OCI-LY7 (cell line): ENCODE measurements at regions not wholly inside any gene's neighbourhood (a gene's known extent, or its start where the extent isn't known, plus 50 kb on each side); places are given as distances from the start of the nearest gene placed in this dataset.

ENCODE experiments used
- BruUV-seq: library from RNA; stranded (reverse); fragments of 400-500 nt; replicated peaks from 2 replicates; lab custom pipeline; 2021; lab: Mats Ljungman, UMichigan
- CTCF ChIA-PET: fragments of 300-600 bp; sonication (Branson Sonifier 250); formaldehyde crosslinking; loops from one replicate; lab custom pipeline; 2022; ENCODE audit warnings: antibody characterized with exemption; ENCODE audit not compliant: unreplicated experiment; lab: Charles Lee
- POLR2A ChIA-PET: fragments of 300-600 bp; sonication (Branson Sonifier 250); formaldehyde crosslinking; loops from one replicate; lab custom pipeline; 2022; ENCODE audit warnings: antibody characterized with exemption; lab: Charles Lee
- DNase-seq: peaks from one replicate; pipeline ENCODE4 v3.0.0-alpha.2; 2015; ENCODE audit warnings: low spot score
- H2AFZ ChIP-seq: fragments of 200-600 bp; sonication (generic), shearing (Covaris generic); 2 replicates; pipeline ENCODE4 v1.6.1; 2014; ENCODE audit warnings: mild to moderate bottlenecking, antibody characterized with exemption, low read length, moderate library complexity
- H3K27ac ChIP-seq: fragments of 200-600 bp; sonication (generic); 2 replicates; pipeline ENCODE4 v1.5.1; 2014; ENCODE audit warnings: mixed run types, low read depth, mild to moderate bottlenecking, moderate library complexity, low read length, inconsistent platforms; ENCODE audit not compliant: poor library complexity, severe bottlenecking
- H3K36me3 ChIP-seq: fragments of 200-600 bp; sonication (generic); 2 replicates; pipeline ENCODE4 v1.6.1; 2014; ENCODE audit warnings: mild to moderate bottlenecking, antibody characterized with exemption, low read length, moderate library complexity, mixed read lengths; ENCODE audit not compliant: insufficient read depth
- H3K4me1 ChIP-seq: fragments of 200-600 bp; sonication (generic); 2 replicates; pipeline ENCODE4 v1.5.1; 2014; ENCODE audit warnings: mild to moderate bottlenecking, low read length; ENCODE audit not compliant: insufficient read depth, poor library complexity, severe bottlenecking
- H3K4me2 ChIP-seq: fragments of 200-600 bp; sonication (generic); 2 replicates; pipeline ENCODE4 v1.6.1; 2014; ENCODE audit warnings: mild to moderate bottlenecking, low read length
- H3K4me3 ChIP-seq: fragments of 200-600 bp; sonication (generic); 2 replicates; pipeline ENCODE4 v1.5.1; 2014; ENCODE audit warnings: mild to moderate bottlenecking, low read depth, low read length; ENCODE audit not compliant: poor library complexity, severe bottlenecking
- H3K79me2 ChIP-seq: fragments of 200-600 bp; sonication (generic); 2 replicates; pipeline ENCODE4 v1.6.1; 2016; ENCODE audit warnings: low read depth, mild to moderate bottlenecking, low read length, moderate library complexity, mixed read lengths; ENCODE audit not compliant: insufficient read depth
- H3K9me2 ChIP-seq: fragments of 200-600 bp; sonication (generic); 2 replicates; pipeline ENCODE4 v1.6.1; 2016; ENCODE audit warnings: mild to moderate bottlenecking, low read length, mixed read lengths; ENCODE audit not compliant: insufficient read depth
- H3K9me3 ChIP-seq: fragments of 200-600 bp; sonication (generic); 2 replicates; pipeline ENCODE4 v1.6.1; 2014; ENCODE audit warnings: mild to moderate bottlenecking, mixed run types, low read length, mixed read lengths
- H4K20me1 ChIP-seq: fragments of 200-600 bp; sonication (generic); 2 replicates; pipeline ENCODE4 v1.6.1; 2014; ENCODE audit warnings: mild to moderate bottlenecking, antibody characterized with exemption, low read length, moderate library complexity, mixed read lengths; ENCODE audit not compliant: insufficient read depth
- CTCF ChIP-seq: fragments of 200-600 bp; sonication (generic); conservative IDR thresholded peaks from 2 replicates; pipeline ENCODE4 v1.5.1; 2014; ENCODE audit warnings: mild to moderate bottlenecking, antibody characterized with exemption, low read length, moderate library complexity, mixed read lengths
- EZH2phosphoT487 ChIP-seq: fragments of 200-600 bp; sonication (generic); IDR thresholded peaks from 2 replicates; pipeline ENCODE4 v1.6.1; 2018; ENCODE audit warnings: low read depth, borderline replicate concordance, mild to moderate bottlenecking, mixed run types, antibody characterized with exemption, low read length, moderate library complexity, mixed read lengths
- intact Hi-C: fragments of 100-400 bp; cut with micrococcal nuclease; formaldehyde crosslinking; loops from one replicate; pipeline ENCODE4 v1.10.0; 2022; ENCODE audit not compliant: unreplicated experiment

DNA sequence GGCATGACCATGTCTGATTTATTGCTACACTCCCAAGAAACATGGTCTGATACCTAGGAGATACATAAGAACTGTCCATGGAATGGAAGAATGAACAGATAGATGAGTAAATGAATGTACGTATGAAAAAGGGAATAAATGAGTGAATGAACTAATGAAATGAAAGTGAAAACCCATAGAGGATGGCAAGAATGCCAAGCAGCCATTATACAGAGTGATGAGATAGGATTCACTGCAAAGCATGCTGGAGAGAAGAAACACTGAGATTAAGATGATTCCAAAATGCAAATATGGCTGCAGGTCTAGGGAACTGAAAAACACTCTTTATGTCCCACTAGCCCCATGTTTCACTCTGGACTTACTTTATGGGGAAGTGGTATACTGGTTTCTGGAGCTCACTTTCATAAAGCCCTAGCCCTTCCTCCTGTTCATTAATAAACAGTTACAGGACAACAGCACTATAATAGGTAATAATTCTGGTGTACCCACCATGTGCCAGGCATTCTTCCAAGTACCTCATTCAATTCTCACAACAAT, 170.3 kb upstream of the RAD23B start:
- TF ChIP-seq EZH2phosphoT487, result no peak
- no peak for TF ChIP-seq CTCF

GRCh38 chr9:107118863-107119624, 164.0 kb upstream of the RAD23B start:
- BruUV-seq, result no TSS peak
- H3K4me1 ChIP-seq, result no peaks in the 10 kb centered on the region
- DNase-seq, result no peak
- ChIA-PET POLR2A (interaction anchor here (0.5 to 1.0 kb wide), 2 partner anchors 63 to 484 kb away, joined by 3 read pairs; no protein-coding TSS in a partner anchor), CTCF (no interaction called here)
- H3K4me2 ChIP-seq, result no peak overlapping the region
- no peaks in the 10 kb centered on the region for H4K20me1 ChIP-seq
- no peaks in the 10 kb centered on the region for H3K9me3 ChIP-seq
- no peaks in the 10 kb centered on the region for H3K36me3 ChIP-seq
- no peaks in the 10 kb centered on the region for H3K79me2 ChIP-seq
- no peak overlapping the region for H3K4me3 ChIP-seq
- intact Hi-C loops, result no loop called here
- H2AFZ ChIP-seq, result no peak overlapping the region
- H3K27ac ChIP-seq, result no peak overlapping the region
- TF ChIP-seq EZH2phosphoT487 (no peak), CTCF (no peak)
- H3K9me2 ChIP-seq, result no peaks in the 10 kb centered on the region

More for the DNA sequence above, 170.3 kb upstream of the RAD23B start:
- DNase-seq, result no peak
- POLR2A ChIA-PET, result no interaction called here
- Histone ChIP-seq H3K4me2 (no peak overlapping the region), H3K79me2 (no peaks in the 10 kb centered on the region), H3K27ac (no peak overlapping the region), H3K9me3 (no peaks in the 10 kb centered on the region), H4K20me1 (no peaks in the 10 kb centered on the region), H3K4me1 (no peaks in the 10 kb centered on the region), H3K36me3 (no peaks in the 10 kb centered on the region), H2AFZ (no peak overlapping the region), H3K4me3 (no peak overlapping the region), H3K9me2 (no peaks in the 10 kb centered on the region)
- CTCF ChIA-PET, result no interaction called here
- BruUV-seq, result no TSS peak
- intact Hi-C loops, result no loop called here

GRCh38 chr9:107119735-107120134, 163.3 kb upstream of the RAD23B start:
- BruUV-seq, result no TSS peak
- no peak overlapping the region for H2AFZ ChIP-seq
- intact Hi-C loops, result no loop called here
- no peak for DNase-seq
- TF ChIP-seq CTCF (no peak), EZH2phosphoT487 (no peak)
- H3K4me1 ChIP-seq, result no peaks in the 10 kb centered on the region
- POLR2A ChIA-PET, result interaction anchor here (0.5 to 1.0 kb wide), 2 partner anchors 63 to 485 kb away, joined by 3 read pairs; no protein-coding TSS in a partner anchor
- H4K20me1 ChIP-seq, result no peaks in the 10 kb centered on the region
- H3K79me2 ChIP-seq, result no peaks in the 10 kb centered on the region
- H3K27ac ChIP-seq, result no peak overlapping the region
- CTCF ChIA-PET, result no interaction called here
- no peaks in the 10 kb centered on the region for H3K9me2 ChIP-seq
- H3K36me3 ChIP-seq, result no peaks in the 10 kb centered on the region
- no peaks in the 10 kb centered on the region for H3K9me3 ChIP-seq
- no peak overlapping the region for H3K4me2 ChIP-seq
- no peak overlapping the region for H3K4me3 ChIP-seq
